HG03565 (cell line): ENCODE measurements at regions not wholly inside any gene's neighbourhood (a gene's known extent, or its start where the extent isn't known, plus 50 kb on each side); places are given as distances from the start of the nearest gene placed in this dataset.

Source experiments
- ATAC-seq: cut with Tn5 transposase; IDR thresholded peaks from one replicate; pipeline ENCODE4 v1.9.1; 2021; ENCODE audit warnings: mild to moderate bottlenecking, moderate library complexity; ENCODE audit not compliant: unreplicated experiment

DNA sequence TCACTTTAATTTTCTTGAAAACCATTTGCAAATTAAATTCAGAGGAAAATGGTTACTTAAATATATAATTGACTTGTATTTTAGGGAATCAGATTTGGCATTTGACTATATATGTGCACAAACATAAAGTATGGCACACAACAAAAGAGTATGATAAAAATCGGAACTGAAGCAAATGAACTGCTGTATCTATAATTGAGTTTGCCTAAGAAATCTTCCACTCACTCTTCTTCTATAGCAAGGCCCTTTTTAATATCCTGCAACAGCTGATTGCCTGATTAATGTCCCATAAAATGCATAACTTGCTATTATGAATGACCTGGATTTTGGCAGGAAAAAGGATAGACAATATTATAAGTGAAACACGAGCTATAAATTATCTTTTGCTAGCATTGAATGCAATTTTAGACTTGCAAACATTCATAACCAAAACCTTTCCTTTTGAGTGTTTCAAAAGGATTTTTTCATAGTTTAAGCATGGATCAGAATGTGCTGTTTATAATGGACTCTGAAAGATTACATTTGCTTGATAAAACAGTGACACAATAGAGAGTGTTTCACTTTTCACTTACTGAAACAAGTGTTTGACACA, 2204.3 kb downstream of the MRPL39 start:
- ATAC-seq: no peak

DNA sequence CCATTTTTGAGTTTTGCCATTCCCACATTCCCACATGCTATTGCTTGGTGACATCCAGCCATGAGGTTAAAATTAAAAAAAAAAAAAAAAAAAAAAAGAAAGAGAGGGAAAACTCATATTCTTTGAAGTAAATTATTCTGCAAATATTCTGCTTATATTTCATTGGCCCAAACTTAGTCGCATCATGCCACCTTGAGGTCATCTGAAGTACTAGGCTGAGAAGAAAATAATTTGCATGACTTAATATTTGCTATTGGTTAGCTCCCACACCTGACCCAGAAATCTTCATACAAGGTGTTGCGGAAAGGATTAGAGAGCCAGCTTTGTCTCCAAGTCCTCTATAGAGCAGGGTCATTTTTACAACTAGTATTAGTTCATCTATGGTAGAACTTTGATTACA, 2206.0 kb downstream of the MRPL39 start:
- ATAC-seq: no peak

DNA sequence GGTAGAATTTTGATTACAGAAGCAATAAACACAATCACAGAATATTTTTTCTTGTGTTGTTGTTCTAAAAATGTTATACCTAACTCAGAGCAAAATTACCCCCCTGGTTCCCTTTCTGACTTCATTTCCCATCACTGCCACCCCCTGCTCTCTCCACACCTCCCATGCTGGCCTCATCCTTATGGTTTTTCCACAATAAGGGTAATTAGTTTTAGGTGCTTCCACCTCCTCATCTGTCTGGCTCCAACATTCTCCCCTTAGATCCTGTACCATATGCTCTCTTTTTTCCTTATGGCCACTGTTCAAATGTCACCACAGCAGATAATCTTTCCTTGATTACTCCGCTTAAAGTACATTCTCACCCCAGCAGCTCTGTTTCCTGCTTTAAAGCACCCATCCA, 2208.6 kb downstream of the MRPL39 start:
- no peak for ATAC-seq

DNA sequence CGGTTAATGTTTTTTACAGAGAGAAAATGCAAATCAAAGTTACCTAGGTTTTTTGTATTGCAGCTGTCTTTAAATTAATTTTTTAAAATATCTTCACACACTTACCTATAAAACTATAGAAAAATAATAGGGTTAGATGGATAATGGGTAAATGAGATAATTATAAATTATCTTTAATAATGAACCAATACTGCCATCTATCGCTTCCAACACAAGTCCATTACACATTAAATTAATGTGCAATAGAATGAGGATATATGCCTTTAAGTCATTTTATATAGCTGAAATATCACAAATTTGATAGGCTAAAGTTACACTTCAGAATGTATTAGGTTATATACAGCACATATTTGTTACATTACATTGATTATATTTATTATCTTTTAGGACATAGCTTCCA, 2212.8 kb downstream of the MRPL39 start:
- no peak for ATAC-seq

DNA sequence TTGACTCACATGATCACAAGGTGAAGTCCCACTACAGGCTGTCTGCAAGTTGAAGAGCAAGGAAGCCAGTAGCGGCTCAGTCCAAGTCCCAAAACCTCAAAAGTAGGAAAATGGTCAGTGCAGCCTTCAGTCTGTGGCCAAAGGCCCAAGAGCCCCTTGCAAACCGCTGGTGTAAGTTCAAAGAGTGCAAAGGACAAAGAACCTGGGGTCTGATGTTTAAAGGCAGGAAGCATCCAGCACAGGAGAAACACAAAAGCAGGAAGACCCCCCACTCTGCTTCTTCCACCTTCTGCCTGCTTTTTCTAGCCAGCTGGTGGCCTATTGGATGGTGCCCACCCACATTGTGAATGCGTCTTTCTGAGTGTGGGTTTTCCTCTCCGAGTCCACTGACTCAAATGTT, 2222.6 kb downstream of the MRPL39 start:
- no peak for ATAC-seq

DNA sequence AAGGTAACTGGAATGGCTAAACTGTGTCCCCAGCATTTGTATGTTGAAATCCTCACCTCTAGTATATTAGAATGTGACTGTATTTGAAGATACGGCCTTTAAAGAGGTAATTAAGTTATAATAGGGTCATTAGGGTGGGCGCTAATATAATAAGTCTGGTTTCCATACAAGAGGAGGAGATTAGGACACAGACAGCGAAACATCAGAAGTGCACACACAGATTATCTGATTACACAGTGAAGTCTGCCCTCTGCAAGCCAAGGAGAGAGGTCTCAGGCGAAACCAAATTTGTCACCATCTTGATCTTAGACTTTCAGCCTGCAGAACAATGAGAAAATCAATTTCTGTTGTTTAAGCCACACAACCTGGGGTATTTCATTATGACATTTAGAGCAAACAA, 2233.1 kb downstream of the MRPL39 start:
- no peak for ATAC-seq

DNA sequence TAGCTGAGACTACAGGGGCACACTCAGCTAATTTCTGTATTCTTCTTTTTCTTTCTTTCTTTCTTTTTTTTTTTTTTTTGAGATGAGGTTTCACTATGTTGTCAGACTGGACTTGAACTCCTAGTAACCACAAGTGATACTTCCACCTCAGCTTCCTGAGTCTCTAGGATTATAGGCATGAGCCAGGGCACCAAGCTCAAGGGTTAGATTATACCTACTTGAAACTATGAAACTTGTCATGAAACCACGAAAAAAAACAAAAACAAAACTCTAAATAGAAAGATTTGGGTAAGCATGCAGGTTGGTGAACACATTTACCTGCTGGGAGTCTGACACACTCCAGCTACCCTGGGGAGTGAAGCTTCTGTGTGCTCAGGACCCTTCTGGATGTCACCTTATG, 2250.4 kb downstream of the MRPL39 start:
- ATAC-seq: no peak

DNA sequence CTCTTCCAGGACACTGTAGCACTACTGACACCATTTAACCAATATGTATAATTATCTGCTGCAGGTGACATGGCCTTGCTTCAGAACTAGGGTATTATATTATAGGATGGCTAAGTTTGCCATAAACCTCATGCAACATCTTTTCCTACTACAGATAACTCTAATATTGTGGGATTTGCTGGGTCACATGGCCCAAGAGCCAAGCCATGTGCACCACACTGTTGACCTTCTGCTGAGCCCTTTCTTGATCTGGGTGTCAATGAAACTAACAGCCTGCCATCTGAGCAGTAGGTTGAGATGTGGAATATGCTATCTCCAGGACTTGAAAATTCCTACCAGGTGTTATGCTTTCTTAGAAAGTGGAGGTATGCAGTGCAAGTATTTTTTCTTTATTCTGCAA, 2291.1 kb downstream of the MRPL39 start:
- ATAC-seq: no peak

DNA sequence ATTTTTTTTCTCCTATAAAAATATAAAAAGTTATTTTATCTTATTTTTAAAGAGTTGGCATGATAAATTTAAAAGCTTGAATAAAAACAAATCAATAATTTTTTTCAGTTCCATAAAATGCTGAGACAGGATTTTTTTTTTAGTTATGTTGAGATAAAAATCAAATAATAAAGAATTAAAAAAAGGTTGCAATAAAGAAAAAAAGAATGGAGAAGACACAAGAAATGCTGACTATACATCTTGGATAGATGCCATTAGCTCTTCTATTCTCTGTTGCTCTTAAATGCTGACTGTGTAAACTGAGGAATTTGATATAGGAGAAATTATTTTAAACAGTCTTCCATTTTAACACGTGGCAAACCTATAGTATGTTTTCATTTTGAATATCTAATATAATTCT, 2298.5 kb downstream of the MRPL39 start:
- no peak for ATAC-seq

DNA sequence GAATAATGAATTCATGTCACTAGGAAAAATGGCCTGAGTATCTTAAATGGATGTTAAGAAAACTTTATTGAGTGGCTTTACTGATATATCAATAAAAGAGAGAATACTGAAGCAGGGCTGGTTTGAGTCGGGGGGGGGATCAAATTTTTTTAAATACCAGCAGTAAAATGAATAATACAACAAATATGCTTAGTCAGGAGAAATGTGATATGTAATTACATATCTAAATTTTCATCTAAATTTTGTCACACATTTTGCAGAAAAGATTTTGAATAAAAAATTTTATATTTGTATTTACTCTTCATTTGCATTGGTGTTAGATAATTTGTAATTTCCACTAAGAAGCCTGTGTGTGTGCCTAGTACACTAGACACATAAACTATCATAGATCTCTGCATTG, 2300.2 kb downstream of the MRPL39 start:
- ATAC-seq: no peak

DNA sequence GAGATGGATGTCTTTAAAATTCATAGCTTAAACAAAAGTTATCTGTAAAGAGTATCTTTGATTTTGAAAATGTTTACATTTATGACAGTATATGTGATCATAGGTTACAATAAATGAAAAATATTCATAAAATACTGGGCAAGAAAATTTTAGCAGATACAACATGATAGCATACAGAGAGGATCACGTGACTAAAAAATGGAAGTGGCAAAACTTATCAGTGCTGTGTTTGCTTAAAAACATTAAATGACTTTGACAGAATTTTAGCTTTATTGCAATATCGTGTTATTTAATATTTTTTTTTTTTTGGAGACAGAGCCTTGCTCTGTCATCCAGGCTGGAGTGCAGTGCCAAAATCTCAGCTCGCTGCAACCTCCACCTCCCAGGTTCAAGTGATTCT, 2294.1 kb downstream of the NCAM2 start:
- no peak for ATAC-seq

DNA sequence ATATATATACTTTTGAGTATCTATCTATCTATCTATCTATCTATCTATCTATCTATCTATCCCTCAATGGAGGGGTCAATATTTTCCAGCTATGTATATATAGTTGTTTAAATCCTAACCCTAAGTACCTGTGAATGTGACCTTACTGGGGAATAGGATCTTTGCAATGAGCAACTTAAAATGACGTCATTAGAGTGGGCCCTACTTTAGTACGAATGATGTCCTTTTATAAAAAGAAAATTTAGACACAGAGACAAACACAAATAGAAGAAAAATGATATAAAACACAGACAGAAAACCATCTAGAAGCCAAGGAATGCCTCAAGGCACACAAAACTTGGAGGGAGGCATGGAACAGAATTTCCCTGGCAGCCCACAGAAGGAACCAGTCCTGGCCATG, 2283.7 kb downstream of the NCAM2 start:
- ATAC-seq: no peak

DNA sequence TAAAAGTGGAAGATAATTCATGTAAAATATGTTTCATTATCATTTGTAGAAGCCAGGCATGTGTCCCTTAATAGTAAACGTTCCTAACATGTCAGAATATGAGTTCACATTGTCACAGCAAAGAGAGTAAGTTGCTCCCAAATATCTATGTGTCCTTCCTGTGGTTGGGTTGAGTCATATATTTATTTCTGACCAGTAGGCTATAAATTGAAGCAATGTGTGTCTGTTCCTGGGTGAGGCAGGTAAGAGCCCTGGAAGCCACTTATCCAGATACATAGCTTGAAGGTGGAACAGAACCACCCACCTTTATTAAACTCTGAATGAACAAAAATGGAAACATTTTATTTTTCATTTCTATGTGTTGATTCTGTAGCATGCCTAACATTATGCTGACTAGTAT, 2251.6 kb downstream of the NCAM2 start:
- ATAC-seq: no peak

DNA sequence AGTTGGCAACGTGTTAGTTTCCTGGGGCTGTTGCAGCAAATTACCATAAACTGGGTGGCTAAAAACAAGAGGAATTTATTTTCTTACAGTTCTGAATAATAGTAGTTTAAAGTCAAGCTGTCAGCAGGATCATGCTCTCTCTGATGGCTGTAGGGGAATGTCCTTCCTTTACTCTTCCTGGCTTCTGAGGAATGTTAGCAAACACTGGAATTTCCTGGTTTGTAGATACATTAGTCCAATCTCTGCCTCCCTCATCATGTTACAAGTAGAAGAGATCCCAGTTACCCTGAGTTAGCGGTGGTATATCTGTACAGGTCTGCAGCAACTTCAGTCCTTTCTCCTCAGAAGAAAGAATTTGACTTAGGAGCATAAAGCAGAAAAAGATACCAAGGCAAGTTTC, 2249.1 kb downstream of the NCAM2 start:
- no peak for ATAC-seq

DNA sequence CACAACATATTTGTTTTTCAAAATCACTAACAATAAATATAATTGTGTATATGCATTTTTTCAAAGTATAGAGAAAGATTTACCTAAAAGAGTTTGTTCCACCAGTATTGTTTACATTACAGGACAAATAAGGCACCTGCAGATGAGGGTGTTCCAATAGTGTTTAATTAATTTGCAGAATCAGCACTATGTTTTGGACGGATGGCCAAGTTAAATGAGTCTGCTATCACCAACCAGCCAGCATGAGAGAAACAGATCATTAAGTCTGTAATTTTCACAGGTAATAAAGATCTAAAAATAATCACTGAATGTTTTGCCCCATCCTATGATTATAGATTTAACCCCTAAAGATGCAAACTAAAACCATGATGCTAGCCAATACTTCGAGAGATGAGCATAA, 2247.0 kb downstream of the NCAM2 start:
- ATAC-seq: no peak

DNA sequence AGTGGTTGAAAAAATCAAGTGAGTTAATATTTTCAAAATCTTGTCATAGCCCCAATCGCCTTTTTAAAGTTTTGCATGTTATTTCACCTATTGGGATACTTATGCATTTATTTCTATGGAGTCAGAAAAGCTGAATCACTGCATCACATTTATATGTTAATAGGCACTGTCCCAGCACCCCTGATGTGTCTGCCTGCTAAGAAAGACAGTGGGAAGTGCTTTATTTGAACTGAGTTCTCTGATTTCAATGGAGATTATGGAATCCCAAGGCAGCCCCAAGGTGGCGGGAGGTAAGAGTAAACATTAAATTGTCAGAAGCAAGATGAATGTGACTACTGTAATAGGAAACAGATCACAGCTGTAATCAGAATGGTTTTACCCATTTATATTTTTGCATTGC, 2225.7 kb downstream of the NCAM2 start:
- ATAC-seq: no peak

DNA sequence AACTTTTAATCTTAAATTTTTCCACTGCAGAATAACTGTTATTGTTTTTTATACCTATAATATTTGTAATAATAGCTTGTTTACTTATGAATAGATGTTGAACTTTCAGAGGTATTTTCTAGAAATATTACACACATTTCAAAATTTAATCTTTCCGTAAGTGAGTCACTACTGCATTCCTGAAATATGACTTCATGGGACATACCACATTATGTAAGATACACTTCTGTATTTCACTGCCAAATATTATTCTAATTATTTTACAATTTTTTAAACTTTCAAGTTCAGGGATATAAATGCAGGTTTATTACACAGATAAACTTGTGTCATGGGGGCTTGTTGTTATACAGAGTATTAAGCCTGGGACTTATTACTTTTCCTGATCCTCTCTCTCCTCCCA, 2220.5 kb downstream of the NCAM2 start:
- ATAC-seq: no peak

DNA sequence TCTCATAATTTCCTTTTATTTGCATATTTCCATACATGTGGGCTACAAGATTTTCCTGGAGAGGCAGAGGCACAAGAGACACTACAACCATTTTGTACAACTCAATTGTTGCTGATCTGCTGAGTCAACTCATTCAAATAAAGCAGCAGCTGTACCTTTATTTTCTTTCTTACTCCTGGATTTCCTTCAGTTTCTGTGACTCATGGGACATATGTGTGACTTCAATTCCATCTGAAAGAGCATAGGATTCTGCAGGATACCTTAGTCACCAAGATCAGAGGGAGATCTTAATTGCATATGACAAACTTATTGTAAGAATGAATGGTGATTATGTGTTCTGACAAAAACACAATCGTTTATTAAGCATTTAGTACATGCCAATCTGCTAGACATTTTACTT, 2219.4 kb downstream of the NCAM2 start:
- ATAC-seq: no peak

DNA sequence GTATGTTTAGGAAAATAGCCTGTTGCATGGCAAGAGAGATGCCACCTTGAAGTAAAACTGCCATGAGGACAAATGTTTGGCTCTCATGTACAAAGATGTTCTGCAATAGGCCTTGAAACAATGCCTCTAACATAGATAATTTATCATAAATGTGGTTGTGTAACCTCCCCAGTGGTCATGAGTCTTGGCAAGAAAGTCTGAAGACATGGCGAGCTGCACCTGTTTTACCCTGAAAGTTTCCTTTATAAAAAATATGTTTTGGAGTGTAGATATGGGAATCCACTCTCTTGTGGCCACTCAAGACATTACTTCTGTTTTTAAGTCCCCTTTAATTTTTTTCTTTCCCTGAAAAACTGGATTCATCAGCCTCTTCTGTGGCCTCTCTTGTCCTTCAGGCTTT, 2217.1 kb downstream of the NCAM2 start:
- no peak for ATAC-seq
